K562 (cell line): ENCODE measurements at regions not wholly inside any gene's neighbourhood (a gene's known extent, or its start where the extent isn't known, plus 50 kb on each side); places are given as distances from the start of the nearest gene placed in this dataset.

Source experiments
- ATAC-seq: fragments of 200-7000 bp; cut with Tn5 transposase; 3 replicates; pipeline ENCODE4 v1.9.1; 2020; ENCODE audit warnings: moderate library complexity
- BruUV-seq: library from RNA; stranded (reverse); fragments of 400-500 nt; replicated peaks from 2 replicates; lab custom pipeline; 2021; lab: Mats Ljungman, UMichigan
- CTCF ChIA-PET: fragments of 300-600 bp; formaldehyde crosslinking; extraction: SDS; loops from one replicate; lab custom pipeline; 2021; ENCODE audit warnings: low intra/inter-chr PET ratio; lab: Yijun Ruan, JAX
- POLR2A ChIA-PET: fragments of 300-600, 350-650 bp; sonication (Branson Sonifier 250); formaldehyde crosslinking; extraction: SDS; loops from one replicate; lab custom pipeline; 2021; ENCODE audit warnings: antibody characterized with exemption, inconsistent platforms; lab: Yijun Ruan, JAX
- DNase-seq, 4 experiments: peaks; one replicate each; pipeline versions ENCODE4 v3.0.0 to v3.0.0-alpha.2; 2011 to 2018; ENCODE audit warnings: low spot score in 3 of 4, mixed read lengths in 3 of 4; ENCODE audit errors: extremely low read depth in 1 of 4
- FAIRE-seq: peaks from 2 replicates; lab custom pipeline; 2011; peaks lifted over from hg19 to GRCh38; lab: Jason Lieb, UNC
- H2AFZ ChIP-seq: 2 replicates; pipeline ENCODE4 v1.6.0; 2011; ENCODE audit warnings: low read depth, low read length, control low read depth, inconsistent platforms
- H3K27ac ChIP-seq: fragments of 200-600 bp; 3 replicates; pipeline ENCODE4 v1.8.0; 2011; ENCODE audit warnings: low read depth, mild to moderate bottlenecking, control low read depth, inconsistent platforms, low read length, moderate library complexity, mixed read lengths; ENCODE audit errors: extremely low read depth
- H3K27me3 ChIP-seq, 2 experiments: fragments of 300-600 bp in 1 of 2; 2 replicates in 1 of 2; 3 replicates in 1 of 2; pipeline versions ENCODE4 v1.6.0 to v1.8.0; 2011; ENCODE audit warnings: inconsistent platforms in 2 of 2, low read length in 2 of 2, mild to moderate bottlenecking in 1 of 2, mixed read lengths in 1 of 2, moderate library complexity in 1 of 2; ENCODE audit not compliant: control insufficient read depth in 2 of 2, insufficient read depth in 2 of 2
- H3K36me3 ChIP-seq: fragments of 300-600 bp; 3 replicates; pipeline ENCODE4 v1.8.0; 2011; ENCODE audit warnings: mild to moderate bottlenecking, low read length, inconsistent platforms; ENCODE audit not compliant: control insufficient read depth, insufficient read depth
- H3K4me1 ChIP-seq, 2 experiments: fragments of 200-600 bp in 1 of 2; replicated peaks in 1 of 2; 2 replicates in 1 of 2; 3 replicates in 1 of 2; pipeline versions ENCODE4 v1.5.1 to v1.8.0; 2011; ENCODE audit warnings: inconsistent platforms in 2 of 2, low read length in 2 of 2, mild to moderate bottlenecking in 1 of 2, mixed read lengths in 1 of 2, moderate library complexity in 1 of 2; ENCODE audit not compliant: control insufficient read depth in 2 of 2, insufficient read depth in 2 of 2
- H3K4me2 ChIP-seq: 2 replicates; pipeline ENCODE4 v1.6.1; 2011; ENCODE audit warnings: low read length, control low read depth, inconsistent platforms, mixed read lengths; ENCODE audit not compliant: insufficient read depth
- H3K4me3 ChIP-seq: fragments of 200-600 bp; sonication (generic), shearing (Covaris generic); 2 replicates; pipeline ENCODE4 v1.5.1; 2016; ENCODE audit warnings: control low read depth, inconsistent platforms
- H3K79me2 ChIP-seq: fragments of 200-600 bp; 3 replicates; pipeline ENCODE4 v1.8.0; 2011; ENCODE audit warnings: low read length, inconsistent platforms; ENCODE audit not compliant: control insufficient read depth, insufficient read depth
- H3K9ac ChIP-seq, 2 experiments: 2 replicates each; pipeline versions ENCODE4 v1.6.0 to v1.6.1; 2011; ENCODE audit warnings: low read depth in 2 of 2, low read length in 2 of 2, control low read depth in 1 of 2, inconsistent platforms in 1 of 2, mild to moderate bottlenecking in 1 of 2, mixed read lengths in 1 of 2; ENCODE audit not compliant: insufficient read depth in 1 of 2
- H3K9me1 ChIP-seq: one replicate; pipeline ENCODE4 v1.6.0; 2011; ENCODE audit warnings: inconsistent platforms, mild to moderate bottlenecking, low read length, moderate library complexity; ENCODE audit not compliant: control insufficient read depth, insufficient read depth
- H3K9me3 ChIP-seq: replicated peaks from 2 replicates; pipeline ENCODE4 v1.5.1; 2011; ENCODE audit warnings: low read depth, low read length, inconsistent platforms; ENCODE audit not compliant: control insufficient read depth, insufficient read depth
- H4K20me1 ChIP-seq: replicated peaks from 2 replicates; pipeline ENCODE4 v1.6.1; 2011; ENCODE audit warnings: low read length, inconsistent platforms, mixed read lengths; ENCODE audit not compliant: control insufficient read depth, insufficient read depth
- GABPA ChIP-seq: fragments of 200-800 bp; sonication (Bioruptor generic); conservative IDR thresholded peaks from 2 replicates; pipeline ENCODE4 v1.6.1; 2016; ENCODE audit warnings: low read depth, missing genetic modification characterization, missing compliant biosample characterization
- KHSRP ChIP-seq: fragments of 450-650 bp; IDR thresholded peaks from 2 replicates; pipeline ENCODE4 v1.6.1; 2017
- KLF13 ChIP-seq: fragments of 450-650 bp; IDR thresholded peaks from 2 replicates; pipeline ENCODE4 v1.6.1; 2016; ENCODE audit warnings: missing genetic modification characterization, low read depth, mild to moderate bottlenecking, missing compliant biosample characterization, moderate library complexity, borderline replicate concordance
- L3MBTL2 ChIP-seq: fragments of 450-650 bp; IDR thresholded peaks from 2 replicates; pipeline ENCODE4 v1.6.1; 2016; ENCODE audit warnings: mild to moderate bottlenecking, moderate library complexity
- PHF8 ChIP-seq: fragments of 200-600 bp; sonication (generic); IDR thresholded peaks from 2 replicates; pipeline ENCODE4 v1.6.1; 2012; ENCODE audit warnings: mixed run types, mild to moderate bottlenecking, inconsistent platforms, low read length, moderate library complexity, borderline replicate concordance
- RFX7 ChIP-seq: fragments of 250-450 bp; sonication (Bioruptor Pico); IDR thresholded peaks from 2 replicates; pipeline ENCODE4 v1.5.1; 2021; ENCODE audit warnings: mild to moderate bottlenecking
- TCF3 ChIP-seq: sonication (generic); formaldehyde crosslinking; IDR thresholded peaks from 2 replicates; pipeline ENCODE4 v1.4.0; 2020; ENCODE audit warnings: mild to moderate bottlenecking, missing genetic modification reagents
- TRIM24 ChIP-seq, 2 experiments: fragments of 450-650 bp; IDR thresholded peaks; 2 replicates each; pipeline ENCODE4 v1.6.1; 2016
- USF2 ChIP-seq: sonication (generic); formaldehyde crosslinking; IDR thresholded peaks from 2 replicates; pipeline ENCODE4 v1.5.0; 2020; ENCODE audit warnings: missing genetic modification reagents
- VEZF1 ChIP-seq: fragments of 200-800 bp; sonication (Bioruptor generic); IDR thresholded peaks from 2 replicates; pipeline ENCODE4 v1.6.1; 2017; ENCODE audit warnings: missing genetic modification characterization, missing compliant biosample characterization
- ZBTB34 ChIP-seq: fragments of 250-450 bp; sonication (Bioruptor Pico); IDR thresholded peaks from 2 replicates; pipeline ENCODE4 v1.8.0; 2021; ENCODE audit warnings: mild to moderate bottlenecking, moderate library complexity
- WGBS: fragments of 100-300 bp; shearing (Covaris generic); methylation state at CpG from one replicate; pipeline ENCODE4 v1.1.6; 2016; ENCODE audit warnings: low coverage, mixed read lengths; ENCODE audit not compliant: insufficient coverage; ENCODE audit errors: missing lambda C conversion rate; 5-methylcytosine and 5-hydroxymethylcytosine counted together
- in situ Hi-C: fragments of 300-500 bp; cut with MboI; formaldehyde crosslinking; loops from 4 replicates; pipeline ENCODE4 v1.15.0; 2018; ENCODE audit warnings: inconsistent platforms, mixed read lengths
- intact Hi-C: fragments of 100-400 bp; cut with micrococcal nuclease; formaldehyde crosslinking; loops from 2 replicates; pipeline ENCODE4 v1.14.2; 2022

- Histone ChIP-seq H2AFZ (no peak overlapping the region), H3K4me3 (no peak overlapping the region), H3K4me1 (no peaks in the 10 kb centered on the region), H4K20me1 (0 out of 2 replicates have a peak, but pooled peaks cover 8% of the 10 kb centered on the region), H3K9ac (no peak overlapping the region), H3K36me3 (no peaks in the 10 kb centered on the region), H3K9me3 (no peaks in the 10 kb centered on the region), H3K79me2 (no peaks in the 10 kb centered on the region), H3K27ac (no peak overlapping the region), H3K27me3 (peaks cover 0 to 11% of the 10 kb centered on the region in 2 experiments; a peak in 2 of 5 replicates), H3K4me2 (no peak overlapping the region), H3K9me1 (no peaks in the 10 kb centered on the region)
- ATAC-seq: no peak
- ChIA-PET POLR2A (no interaction called here), CTCF (interaction anchor here (0.6 kb wide), 1 partner anchor 1338 kb away, joined by 7 read pairs; no protein-coding TSS in a partner anchor)
- 0% methylated on average over 6 of the region's 17 CpGs for WGBS
- no peak for FAIRE-seq
- intact Hi-C loops: no loop called here
- BruUV-seq: no TSS peak
- in situ Hi-C loops: no loop called here
- no peak for TF ChIP-seq GABPA (tag)
- TF ChIP-seq TCF3 (CRISPR knock-in tag): no peak
- no peak for TF ChIP-seq VEZF1
- TF ChIP-seq KHSRP: no peak
- no peak for TF ChIP-seq ZBTB34
- TF ChIP-seq KLF13 (tag): no peak
- TF ChIP-seq RFX7 (CRISPR knock-in tag): no peak
- no peak for TF ChIP-seq USF2 (CRISPR knock-in tag)
- no peak for TF ChIP-seq L3MBTL2
- no peak for TF ChIP-seq PHF8
- no peak for TF ChIP-seq TRIM24 (IDR thresholded peaks at IDR 0.05)
- DNase-seq: no peak
Observed at GRCh38 chr22:48506506-48507145, 1321.0 kb downstream of the BRD1 start.
